ENCODE measurements at regions not wholly inside any gene's neighbourhood (a gene's known extent, or its start where the extent isn't known, plus 50 kb on each side); places are given as distances from the start of the nearest gene placed in this dataset.

DNA sequence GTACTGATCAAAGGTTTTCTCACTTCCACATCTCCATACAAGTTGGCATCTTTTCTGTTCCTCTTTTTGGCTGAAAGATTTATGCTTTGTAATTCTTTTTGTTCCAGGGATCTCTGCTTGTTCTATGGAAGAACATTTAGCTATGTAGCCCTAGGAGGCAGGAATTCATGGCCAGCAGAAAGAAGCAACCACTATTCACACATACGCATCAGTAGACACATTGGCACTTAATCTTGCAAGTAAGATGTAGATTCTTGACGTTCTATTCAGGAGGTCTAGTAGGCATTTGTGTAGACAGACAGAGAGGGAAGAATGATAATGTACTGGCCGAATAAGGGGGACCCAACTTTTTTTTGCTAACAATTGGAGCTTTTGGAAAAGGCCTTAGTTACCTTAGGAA is 336.0 kb downstream of the NUF2 start:
- no peaks in the 10 kb centered on the region for H3K36me3 ChIP-seq (ENCODE audit: control insufficient read depth in 2 of 2, insufficient read depth in 2 of 2, low read length in 1 of 2)
- ChIA-PET RAD21 (ENCODE audit: unreplicated experiment) (no interaction called here), CTCF (interaction anchor here (0.6 kb wide), 1 partner anchor 279 kb away, joined by 3 read pairs; no protein-coding TSS in a partner anchor), SMC1A (ENCODE audit: uncharacterized antibody, unreplicated experiment) (interaction anchor here (0.6 kb wide), 1 partner anchor 10 kb away, joined by 5 read pairs; no protein-coding TSS in a partner anchor), POLR2A (no interaction called here)
- ATAC-seq (no peak), FAIRE-seq (no peak), DNase-seq (ENCODE audit: low read depth, low spot score) (no peak)
- no peaks in the 10 kb centered on the region for H4K20me1 ChIP-seq (ENCODE audit: control insufficient read depth, insufficient read depth)
- no peak overlapping the region for H3K9ac ChIP-seq (ENCODE audit: control insufficient read depth, insufficient read depth, low read length)
- TF ChIP-seq RB1 (IDR thresholded peaks at IDR 0.05; ENCODE audit: borderline replicate concordance) (no peak), ZNF274 (IDR thresholded peaks at IDR 0.05; ENCODE audit: insufficient read depth, insufficient read length) (no peak), RUNX3 (IDR thresholded peaks at IDR 0.05; ENCODE audit: low read length) (no peak), MEF2B (IDR thresholded peaks at IDR 0.05; ENCODE audit: partially characterized antibody, poor library complexity, severe bottlenecking) (no peak), SMC3 (IDR thresholded peaks at IDR 0.05; ENCODE audit: borderline replicate concordance, low read length) (no peak), ATF7 (IDR thresholded peaks at IDR 0.05; ENCODE audit: low read depth) (no peak), RBBP5 (conservative IDR thresholded peaks at IDR 0.05) (no peak), NR2C1 (IDR thresholded peaks at IDR 0.05) (no peak), MYC (IDR thresholded peaks at IDR 0.05; ENCODE audit: insufficient read depth, insufficient read length, insufficient replicate concordance, low read length, severe bottlenecking) (no peak), NFYA (IDR thresholded peaks at IDR 0.05; ENCODE audit: borderline replicate concordance, low read depth, low read length) (no peak), ZZZ3 (IDR thresholded peaks at IDR 0.05; ENCODE audit: control insufficient read depth, insufficient read length, low read depth) (no peak), SUZ12 (IDR thresholded peaks at IDR 0.05; ENCODE audit: unreplicated experiment) (no peak), RCOR1 (conservative IDR thresholded peaks at IDR 0.05; ENCODE audit: low read depth, low read length) (no peak), ZNF622 (IDR thresholded peaks at IDR 0.05) (no peak)
- TF ChIP-seq, protein P1, sequence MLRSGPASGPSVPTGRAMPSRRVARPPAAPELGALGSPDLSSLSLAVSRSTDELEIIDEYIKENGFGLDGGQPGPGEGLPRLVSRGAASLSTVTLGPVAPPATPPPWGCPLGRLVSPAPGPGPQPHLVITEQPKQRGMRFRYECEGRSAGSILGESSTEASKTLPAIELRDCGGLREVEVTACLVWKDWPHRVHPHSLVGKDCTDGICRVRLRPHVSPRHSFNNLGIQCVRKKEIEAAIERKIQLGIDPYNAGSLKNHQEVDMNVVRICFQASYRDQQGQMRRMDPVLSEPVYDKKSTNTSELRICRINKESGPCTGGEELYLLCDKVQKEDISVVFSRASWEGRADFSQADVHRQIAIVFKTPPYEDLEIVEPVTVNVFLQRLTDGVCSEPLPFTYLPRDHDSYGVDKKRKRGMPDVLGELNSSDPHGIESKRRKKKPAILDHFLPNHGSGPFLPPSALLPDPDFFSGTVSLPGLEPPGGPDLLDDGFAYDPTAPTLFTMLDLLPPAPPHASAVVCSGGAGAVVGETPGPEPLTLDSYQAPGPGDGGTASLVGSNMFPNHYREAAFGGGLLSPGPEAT (IDR thresholded peaks at IDR 0.05; ENCODE audit: low read depth): no peak
- TF ChIP-seq, protein P2, sequence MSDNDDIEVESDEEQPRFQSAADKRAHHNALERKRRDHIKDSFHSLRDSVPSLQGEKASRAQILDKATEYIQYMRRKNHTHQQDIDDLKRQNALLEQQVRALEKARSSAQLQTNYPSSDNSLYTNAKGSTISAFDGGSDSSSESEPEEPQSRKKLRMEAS (IDR thresholded peaks at IDR 0.05; ENCODE audit: low read depth, low read length): no peak
- TF ChIP-seq, protein P3, sequence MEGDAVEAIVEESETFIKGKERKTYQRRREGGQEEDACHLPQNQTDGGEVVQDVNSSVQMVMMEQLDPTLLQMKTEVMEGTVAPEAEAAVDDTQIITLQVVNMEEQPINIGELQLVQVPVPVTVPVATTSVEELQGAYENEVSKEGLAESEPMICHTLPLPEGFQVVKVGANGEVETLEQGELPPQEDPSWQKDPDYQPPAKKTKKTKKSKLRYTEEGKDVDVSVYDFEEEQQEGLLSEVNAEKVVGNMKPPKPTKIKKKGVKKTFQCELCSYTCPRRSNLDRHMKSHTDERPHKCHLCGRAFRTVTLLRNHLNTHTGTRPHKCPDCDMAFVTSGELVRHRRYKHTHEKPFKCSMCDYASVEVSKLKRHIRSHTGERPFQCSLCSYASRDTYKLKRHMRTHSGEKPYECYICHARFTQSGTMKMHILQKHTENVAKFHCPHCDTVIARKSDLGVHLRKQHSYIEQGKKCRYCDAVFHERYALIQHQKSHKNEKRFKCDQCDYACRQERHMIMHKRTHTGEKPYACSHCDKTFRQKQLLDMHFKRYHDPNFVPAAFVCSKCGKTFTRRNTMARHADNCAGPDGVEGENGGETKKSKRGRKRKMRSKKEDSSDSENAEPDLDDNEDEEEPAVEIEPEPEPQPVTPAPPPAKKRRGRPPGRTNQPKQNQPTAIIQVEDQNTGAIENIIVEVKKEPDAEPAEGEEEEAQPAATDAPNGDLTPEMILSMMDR (IDR thresholded peaks at IDR 0.05 in 2 of 3, conservative IDR thresholded peaks at IDR 0.05 in 1 of 3; ENCODE audit: control insufficient read depth in 2 of 3, extremely low read depth in 1 of 3, insufficient read depth in 1 of 3, low read depth in 3 of 3, low read length in 3 of 3): no peak
- TF ChIP-seq, protein P4, sequence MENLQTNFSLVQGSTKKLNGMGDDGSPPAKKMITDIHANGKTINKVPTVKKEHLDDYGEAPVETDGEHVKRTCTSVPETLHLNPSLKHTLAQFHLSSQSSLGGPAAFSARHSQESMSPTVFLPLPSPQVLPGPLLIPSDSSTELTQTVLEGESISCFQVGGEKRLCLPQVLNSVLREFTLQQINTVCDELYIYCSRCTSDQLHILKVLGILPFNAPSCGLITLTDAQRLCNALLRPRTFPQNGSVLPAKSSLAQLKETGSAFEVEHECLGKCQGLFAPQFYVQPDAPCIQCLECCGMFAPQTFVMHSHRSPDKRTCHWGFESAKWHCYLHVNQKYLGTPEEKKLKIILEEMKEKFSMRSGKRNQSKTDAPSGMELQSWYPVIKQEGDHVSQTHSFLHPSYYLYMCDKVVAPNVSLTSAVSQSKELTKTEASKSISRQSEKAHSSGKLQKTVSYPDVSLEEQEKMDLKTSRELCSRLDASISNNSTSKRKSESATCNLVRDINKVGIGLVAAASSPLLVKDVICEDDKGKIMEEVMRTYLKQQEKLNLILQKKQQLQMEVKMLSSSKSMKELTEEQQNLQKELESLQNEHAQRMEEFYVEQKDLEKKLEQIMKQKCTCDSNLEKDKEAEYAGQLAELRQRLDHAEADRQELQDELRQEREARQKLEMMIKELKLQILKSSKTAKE (IDR thresholded peaks at IDR 0.05; ENCODE audit: low read depth, poor library complexity, severe bottlenecking): no peak
- no peaks in the 10 kb centered on the region for H3K79me2 ChIP-seq (ENCODE audit: control insufficient read depth, insufficient read depth, low read length)
- intact Hi-C loops (cut with micrococcal nuclease; ENCODE audit: unreplicated experiment) (no loop called here), in situ Hi-C loops (cut with MboI) (no loop called here)
- no peak overlapping the region for H3K4me3 ChIP-seq
- no TSS peak for BruUV-seq (replicated peaks)
- H3K4me1 ChIP-seq (ENCODE audit: control insufficient read depth, insufficient read depth, low read length): no peaks in the 10 kb centered on the region
- H3K9me3 ChIP-seq (replicated peaks; ENCODE audit: control insufficient read depth, insufficient read depth, low read length): no peaks in the 10 kb centered on the region
- no peak overlapping the region for H2AFZ ChIP-seq (ENCODE audit: control insufficient read depth, low read depth, low read length)
- no peak overlapping the region for H3K4me2 ChIP-seq (ENCODE audit: control insufficient read depth, insufficient read depth)
- no peaks in the 10 kb centered on the region for H3K27me3 ChIP-seq (replicated peaks in 1 of 2; ENCODE audit: control insufficient read depth in 2 of 2, insufficient read depth in 2 of 2, low read length in 1 of 2)
- no peak overlapping the region for H3K27ac ChIP-seq (ENCODE audit: control insufficient read depth, insufficient read depth)
- WGBS (ENCODE audit: insufficient coverage, insufficient replicate concordance, low lambda C conversion rate, missing lambda C conversion rate): 31% methylated on average over 3 of the region's 3 CpGs
